IPS-NIHi11 (cell line): ENCODE measurements at regions not wholly inside any gene's neighbourhood (a gene's known extent, or its start where the extent isn't known, plus 50 kb on each side); places are given as distances from the start of the nearest gene placed in this dataset.

ENCODE experiments used
- DNase-seq: peaks from one replicate; pipeline ENCODE4 v3.0.0; 2012; ENCODE audit warnings: mixed read lengths, low spot score

DNA sequence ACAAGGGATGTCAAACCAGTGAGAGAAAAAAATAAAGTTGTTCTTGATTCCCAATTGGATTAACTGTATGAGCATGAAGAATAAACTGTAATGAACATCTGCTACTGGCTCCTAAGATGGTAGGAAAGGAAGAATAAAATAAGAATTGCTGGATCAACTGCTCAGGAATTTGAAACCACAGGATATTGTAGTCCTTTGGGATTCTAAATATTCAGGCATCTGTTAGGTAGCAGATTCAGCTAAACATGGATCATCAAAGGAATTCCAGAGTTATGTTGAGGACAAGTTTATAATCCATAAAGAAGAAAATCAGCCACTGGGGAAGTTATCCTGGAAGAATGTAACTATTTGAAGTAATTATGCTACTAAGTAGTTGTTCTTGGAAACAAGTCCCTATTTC lies 65.8 kb downstream of the ISL1 start:
- DNase-seq = no peak

GRCh38 chr5:51452562-51452961 lies 69.3 kb downstream of the ISL1 start:
- DNase-seq = no peak

DNA sequence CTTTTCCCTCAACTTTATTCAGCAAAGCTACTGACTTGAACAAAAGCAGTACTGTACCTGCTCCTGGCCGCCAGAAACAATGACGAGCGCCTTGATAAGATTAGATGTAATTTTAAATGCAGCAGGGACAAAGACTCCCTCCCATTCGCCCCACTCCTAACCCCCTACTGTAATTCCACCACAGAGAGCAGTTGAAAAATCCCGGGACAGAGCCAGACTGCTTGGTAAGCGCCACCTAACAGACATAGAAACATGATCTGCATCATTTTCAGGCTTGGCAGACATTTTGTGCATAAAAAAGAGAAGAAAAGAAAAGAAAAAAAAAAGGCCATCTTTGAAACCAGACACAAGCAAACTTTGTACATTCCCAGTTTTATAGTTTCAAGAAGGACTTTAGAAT lies 81.9 kb downstream of the ISL1 start:
- DNase-seq = peak; percentile 20

DNA sequence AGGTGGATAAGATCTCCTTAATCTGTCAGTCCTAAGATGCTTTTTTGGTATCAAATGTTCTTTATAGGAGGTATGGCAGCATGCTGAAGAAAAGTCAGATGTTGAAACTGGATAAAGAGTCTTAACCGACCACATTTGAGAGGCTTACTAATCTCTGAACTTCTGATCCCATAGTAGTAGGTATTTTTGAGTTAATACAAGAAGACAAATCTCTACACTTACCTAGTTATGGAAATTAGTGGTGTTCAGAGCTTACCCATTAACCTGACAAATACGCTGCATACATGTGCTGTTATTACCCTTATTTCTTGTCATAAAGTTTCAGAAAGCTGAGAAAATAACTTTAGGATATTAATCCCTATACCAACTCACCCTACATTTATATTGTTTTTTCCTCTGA lies 83.0 kb downstream of the ISL1 start:
- DNase-seq = no peak

DNA sequence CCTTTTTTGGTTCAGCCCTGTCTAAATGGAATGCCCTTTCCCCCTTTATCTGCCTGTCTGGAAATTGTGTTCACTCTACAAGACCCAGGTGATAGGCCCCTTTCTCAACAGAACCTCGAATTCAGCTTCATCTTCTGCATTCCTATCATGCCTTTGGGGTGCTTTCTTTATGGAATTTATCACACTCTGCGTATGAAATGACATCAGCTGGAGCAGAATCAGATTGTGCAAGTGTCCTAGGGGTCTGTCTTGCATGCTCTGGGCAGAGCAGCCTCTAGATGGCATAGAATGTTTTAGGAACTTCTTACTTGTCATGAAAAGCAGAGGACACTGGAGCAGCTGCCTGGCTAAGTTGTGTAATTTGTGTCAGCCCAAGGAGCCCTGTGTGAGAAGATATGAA lies 84.9 kb downstream of the ISL1 start:
- DNase-seq = no peak

DNA sequence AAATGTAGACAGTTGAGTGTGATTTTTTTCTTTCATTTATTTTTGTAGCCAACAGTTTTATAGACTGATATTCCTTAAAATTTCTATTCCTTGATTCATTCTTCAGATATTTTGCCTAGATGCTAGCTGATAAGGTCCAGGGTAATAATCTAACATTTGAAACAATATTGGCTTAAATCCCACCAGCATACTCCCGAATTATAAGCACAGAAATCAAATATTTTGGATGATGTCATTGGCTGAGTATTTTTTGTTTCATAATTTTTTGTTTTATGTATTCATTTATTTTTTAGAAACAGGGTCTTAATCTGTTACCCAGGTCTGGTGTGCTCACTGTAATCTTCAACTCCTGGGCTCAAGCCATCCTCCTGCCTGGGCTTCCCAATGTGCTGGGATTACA lies 88.4 kb downstream of the ISL1 start:
- DNase-seq = no peak

- DNase-seq = no peak
Observed at GRCh38 chr5:51472472-51472871, 89.2 kb downstream of the ISL1 start.

GRCh38 chr5:51475628-51476027 lies 92.4 kb downstream of the ISL1 start:
- no peak for DNase-seq

DNA sequence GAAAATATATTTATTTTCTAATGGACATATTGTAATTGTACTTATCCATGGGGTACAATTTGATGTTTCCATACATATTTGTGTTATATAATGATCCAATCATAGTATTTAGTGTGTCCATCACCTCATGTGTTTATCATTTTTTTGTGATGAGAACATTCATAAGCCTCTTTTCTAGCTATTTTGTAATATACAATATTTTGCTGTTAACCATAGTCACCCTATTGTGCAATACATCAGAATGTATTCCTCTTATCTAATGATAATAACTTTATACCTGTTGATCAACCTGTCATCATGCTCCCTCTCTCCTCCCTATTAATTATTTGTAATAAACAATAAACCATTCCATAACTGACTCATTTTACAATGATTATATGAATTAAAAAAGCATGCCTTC lies 93.2 kb downstream of the ISL1 start:
- DNase-seq = no peak

GRCh38 chr5:51479840-51480239 lies 96.6 kb downstream of the ISL1 start:
- no peak for DNase-seq

DNA sequence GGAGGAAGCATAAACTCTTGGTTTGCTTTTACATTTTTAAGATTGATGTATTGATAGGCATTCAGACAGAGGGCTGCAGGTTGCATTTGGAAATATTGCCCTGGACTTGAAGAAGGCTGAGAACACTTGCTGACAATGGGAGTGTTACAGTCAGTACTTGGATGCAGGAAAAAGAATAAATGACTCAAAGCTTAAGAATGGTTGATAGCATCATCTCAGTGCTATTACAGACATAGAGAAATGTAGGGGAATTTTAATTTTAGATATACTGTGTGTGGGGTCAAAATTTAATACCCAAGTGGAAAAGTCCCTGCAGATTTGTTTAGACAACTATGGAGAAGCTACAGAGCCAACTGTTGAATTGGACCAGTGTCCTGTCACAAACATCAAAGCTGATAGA lies 101.1 kb downstream of the ISL1 start:
- DNase-seq = no peak

DNA sequence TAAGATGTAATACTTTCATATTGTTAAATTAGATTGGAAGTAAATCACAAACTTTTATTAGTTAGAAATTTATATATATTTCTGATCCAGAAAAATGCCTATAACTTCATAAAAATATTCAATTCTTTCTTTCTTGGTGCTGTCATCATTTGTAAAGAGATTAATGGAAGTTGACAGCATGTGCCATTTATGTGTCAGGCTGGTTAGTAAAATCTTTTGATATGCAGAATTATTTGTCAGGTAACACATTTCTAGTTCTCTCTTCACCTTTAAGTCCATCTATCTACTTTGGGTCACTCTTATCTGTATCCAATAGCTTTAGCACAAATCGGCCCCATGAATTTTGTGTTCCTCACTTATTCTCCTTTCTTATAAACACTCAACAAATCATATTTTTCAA lies 102.9 kb downstream of the ISL1 start:
- DNase-seq = no peak

DNA sequence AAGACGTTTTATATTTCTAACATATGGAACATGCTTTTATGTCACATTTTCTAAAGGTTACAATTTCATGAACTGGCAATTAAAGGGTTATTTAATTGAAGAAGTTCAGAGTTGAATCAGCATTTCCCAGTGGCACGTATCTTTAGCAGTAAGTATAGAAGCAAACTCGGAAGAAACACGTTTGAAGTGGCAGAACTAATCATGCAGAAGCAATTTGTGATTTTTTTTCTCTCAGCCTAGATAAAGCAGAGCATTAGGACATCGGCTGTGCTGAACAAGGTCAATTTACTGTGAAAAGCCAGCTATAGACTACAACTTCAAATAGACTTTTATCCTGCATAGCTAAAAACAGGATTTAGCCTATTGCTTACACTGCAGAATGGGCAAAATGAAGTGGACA lies 104.7 kb downstream of the ISL1 start:
- DNase-seq = no peak

DNA sequence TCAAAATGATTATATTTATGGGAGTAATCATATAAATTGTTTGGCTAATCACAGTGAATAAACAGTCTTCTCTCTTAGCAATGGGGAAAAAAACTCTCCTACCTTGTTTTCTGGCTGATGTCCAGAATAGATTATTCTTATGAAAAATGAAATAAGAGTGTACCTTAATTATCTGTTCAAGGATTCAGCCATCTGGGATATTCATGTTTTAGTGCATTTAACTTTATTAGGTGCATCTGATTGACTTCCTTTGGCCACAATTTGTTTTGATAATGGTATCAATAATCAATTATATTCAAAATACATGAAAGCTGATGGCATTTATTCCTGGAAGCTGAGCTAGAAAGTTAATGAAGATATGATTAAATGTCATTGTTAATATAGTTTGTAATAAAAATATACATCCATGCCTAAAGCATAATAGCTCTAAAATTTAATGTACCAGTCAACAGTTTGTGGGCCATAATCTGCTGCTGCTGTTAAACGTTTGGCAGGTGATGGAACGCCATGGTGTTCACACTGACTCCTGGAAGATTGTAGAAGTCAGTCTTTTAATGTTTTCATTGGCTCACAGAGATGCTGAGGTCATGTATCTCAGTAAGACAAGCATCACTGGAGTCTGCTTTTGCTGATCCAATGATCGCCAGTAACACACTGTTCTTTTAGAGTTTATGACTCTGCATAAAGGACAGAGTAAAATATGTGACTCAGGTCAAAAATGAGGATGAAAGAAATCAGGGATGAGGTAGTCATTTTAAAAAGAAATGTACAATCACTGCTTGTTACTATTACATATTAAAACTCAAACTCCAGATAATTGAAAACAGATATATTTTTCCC lies 105.8 kb downstream of the ISL1 start:
- no peak for DNase-seq

GRCh38 chr5:51494821-51495220 lies 111.6 kb downstream of the ISL1 start:
- no peak for DNase-seq

GRCh38 chr5:51495672-51496071 lies 112.4 kb downstream of the ISL1 start:
- no peak for DNase-seq

DNA sequence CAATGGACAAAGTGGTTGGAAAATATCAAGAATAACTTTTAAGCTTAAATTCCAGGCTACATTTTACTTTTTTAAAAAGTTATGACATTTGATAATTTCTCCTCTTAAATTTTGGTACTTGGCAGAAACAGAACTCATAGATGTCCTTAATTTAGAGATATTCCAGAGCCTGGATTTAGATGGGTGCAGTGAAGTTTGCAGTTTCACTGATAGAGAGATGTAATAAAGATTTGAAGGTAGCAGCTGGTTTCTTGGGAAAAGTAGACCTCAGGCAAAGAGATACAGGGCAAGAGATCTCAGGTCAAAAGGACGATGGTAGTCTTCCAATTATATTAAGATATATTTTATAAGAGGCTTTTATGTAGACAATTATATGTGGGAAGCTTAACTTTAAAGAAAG lies 134.6 kb downstream of the ISL1 start:
- DNase-seq = no peak

DNA sequence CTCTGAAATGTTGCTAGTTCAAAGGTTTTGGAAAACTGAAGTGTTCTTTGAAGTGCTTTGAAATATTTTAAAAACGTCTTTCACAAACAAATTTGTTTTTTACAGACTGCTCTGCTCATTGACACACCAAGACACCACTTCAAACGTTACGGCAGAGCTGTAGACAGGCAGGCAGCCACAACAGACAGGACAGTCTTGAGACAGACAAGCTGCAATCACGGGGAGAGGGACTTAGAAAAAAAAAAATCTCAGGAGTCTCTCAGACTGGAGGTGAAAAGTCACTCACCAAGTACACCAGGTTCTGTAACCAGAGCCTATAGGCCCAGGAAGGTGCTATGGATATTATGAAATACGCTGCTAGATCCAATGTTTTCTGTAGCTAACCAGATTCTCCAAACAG lies 135.4 kb downstream of the ISL1 start:
- DNase-seq = no peak

DNA sequence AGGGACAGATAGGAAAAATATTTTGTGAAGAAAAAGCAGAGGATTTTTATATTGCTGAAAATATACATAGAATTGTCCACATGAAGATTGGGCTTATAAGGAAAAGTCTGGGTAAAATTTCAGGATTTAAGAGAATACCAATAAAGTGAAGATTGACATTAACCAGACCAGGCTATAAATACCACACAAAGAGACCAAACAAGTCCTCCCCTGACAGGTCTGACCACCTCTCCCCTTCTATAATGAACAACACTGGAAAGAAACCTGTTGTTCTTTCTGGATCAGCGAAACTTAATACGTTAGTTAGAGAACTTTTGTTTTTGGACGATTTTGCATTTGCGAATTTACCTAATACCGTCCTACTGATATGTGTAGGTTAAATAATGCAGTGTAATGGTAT lies 138.3 kb downstream of the ISL1 start:
- DNase-seq = no peak

DNA sequence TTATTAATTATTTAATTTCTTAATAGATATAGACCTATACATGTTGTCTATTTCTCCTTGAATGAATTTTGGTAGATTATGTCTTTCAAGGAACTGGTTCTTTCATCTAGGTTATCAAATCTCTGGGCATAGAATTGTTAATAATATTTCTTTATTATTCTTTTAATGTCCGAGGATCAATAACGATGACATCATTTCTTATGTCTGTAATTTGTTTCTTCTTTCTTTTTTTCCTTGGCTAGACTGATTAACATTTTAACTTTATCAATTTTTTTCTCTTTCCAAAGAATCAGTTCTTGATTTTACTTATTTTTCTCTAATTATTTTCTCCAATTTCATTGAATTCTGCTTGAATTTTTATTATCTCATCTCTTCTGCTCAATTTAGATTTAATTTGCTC lies 156.0 kb downstream of the ISL1 start:
- DNase-seq = no peak

- DNase-seq = no peak
Observed at GRCh38 chr5:51544031-51544785, 161.0 kb downstream of the ISL1 start.

GRCh38 chr5:51556833-51557232 lies 173.6 kb downstream of the ISL1 start:
- no peak for DNase-seq

- DNase-seq = no peak
Observed at GRCh38 chr5:51558682-51559081, 175.4 kb downstream of the ISL1 start.

DNA sequence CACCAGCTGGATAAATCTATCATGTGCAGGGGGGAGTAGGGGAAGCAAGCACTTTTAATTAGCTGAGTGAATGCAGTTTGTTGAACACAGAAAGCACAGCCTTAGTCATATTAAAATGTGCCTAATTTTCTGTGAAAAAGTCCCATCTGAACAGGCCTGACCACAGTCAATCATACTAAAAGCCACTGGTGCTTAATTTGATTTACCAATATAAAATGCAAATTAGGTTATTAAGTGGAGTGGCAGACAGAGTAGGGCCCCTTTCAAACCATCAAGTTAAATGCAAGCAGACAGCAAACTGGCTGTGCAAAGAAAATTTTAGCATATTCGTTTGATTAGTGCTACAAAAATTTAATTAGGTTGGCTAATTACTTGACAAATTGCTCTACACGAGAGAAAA lies 176.1 kb downstream of the ISL1 start:
- DNase-seq = no peak
